ENCODE measurements at regions not wholly inside any gene's neighbourhood (a gene's known extent, or its start where the extent isn't known, plus 50 kb on each side); places are given as distances from the start of the nearest gene placed in this dataset.
A peak's percentile ranks its signal among the peaks of the same experiment; 100 is the strongest.

- peak; percentile 5 to 60 for DNase-seq
- H3K36me3 ChIP-seq = no peaks in the 10 kb centered on the region
These were observed 329.0 kb downstream of the TMEM121 start for GRCh38 chr14:105855246-105855892.

GRCh38 chr14:105855893-105856675, 329.7 kb downstream of the TMEM121 start:
- H3K4me1 ChIP-seq = no peaks in the 10 kb centered on the region
- no peak for TF ChIP-seq CTCF (IDR thresholded peaks at IDR 0.05)
- H3K27me3 ChIP-seq = no peaks in the 10 kb centered on the region
- no peaks in the 10 kb centered on the region for H3K9me3 ChIP-seq
- intact Hi-C loops (cut with DNase I; ENCODE audit: low total_unique reads) = no loop called here
- no peak overlapping the region for H3K27ac ChIP-seq
- H3K4me3 ChIP-seq = no peak overlapping the region
- peak in 1 of 2 donors; percentile 59 for DNase-seq
- H3K36me3 ChIP-seq = no peaks in the 10 kb centered on the region

More at GRCh38 chr14:105855246-105855892, 329.0 kb downstream of the TMEM121 start:
- intact Hi-C loops (cut with DNase I; ENCODE audit: low total_unique reads) = no loop called here
- H3K4me1 ChIP-seq = no peaks in the 10 kb centered on the region
- no peaks in the 10 kb centered on the region for H3K27me3 ChIP-seq
- no peak overlapping the region for H3K27ac ChIP-seq
- H3K9me3 ChIP-seq = no peaks in the 10 kb centered on the region
- TF ChIP-seq CTCF (IDR thresholded peaks at IDR 0.05) = no peak
- H3K4me3 ChIP-seq = no peak overlapping the region

- intact Hi-C loops (cut with DNase I; ENCODE audit: low total_unique reads) = no loop called here
- TF ChIP-seq CTCF (IDR thresholded peaks at IDR 0.05) = no peak
- Histone ChIP-seq H3K27me3 (no peaks in the 10 kb centered on the region), H3K4me3 (no peak overlapping the region), H3K4me1 (no peaks in the 10 kb centered on the region), H3K9me3 (no peaks in the 10 kb centered on the region), H3K36me3 (no peaks in the 10 kb centered on the region), H3K27ac (no peak overlapping the region)
- DNase-seq = peak in 1 of 2 donors; percentile 58
These were observed 330.4 kb downstream of the TMEM121 start for GRCh38 chr14:105856676-105857219.

- Histone ChIP-seq H3K27ac (no peak overlapping the region), H3K27me3 (no peaks in the 10 kb centered on the region), H3K9me3 (no peaks in the 10 kb centered on the region), H3K36me3 (no peaks in the 10 kb centered on the region), H3K4me1 (no peaks in the 10 kb centered on the region), H3K4me3 (no peak overlapping the region)
- DNase-seq = no peak
- intact Hi-C loops (cut with DNase I; ENCODE audit: low total_unique reads) = no loop called here
- no peak for TF ChIP-seq CTCF (IDR thresholded peaks at IDR 0.05)
These were observed 330.9 kb downstream of the TMEM121 start for GRCh38 chr14:105857220-105857825.

- no peaks in the 10 kb centered on the region for H3K4me1 ChIP-seq
- no peaks in the 10 kb centered on the region for H3K9me3 ChIP-seq
- peak in 1 of 2 donors; percentile 10 for DNase-seq
- no peaks in the 10 kb centered on the region for H3K36me3 ChIP-seq
- no peak overlapping the region for H3K27ac ChIP-seq
- TF ChIP-seq CTCF (IDR thresholded peaks at IDR 0.05) = no peak
- intact Hi-C loops (cut with DNase I; ENCODE audit: low total_unique reads) = no loop called here
- no peak overlapping the region for H3K4me3 ChIP-seq
- H3K27me3 ChIP-seq = no peaks in the 10 kb centered on the region
These were observed 331.7 kb downstream of the TMEM121 start for GRCh38 chr14:105857826-105858675.

Measured in tibial artery (tissue), 4 donors.